Immature natural killer cell (primary cell): ENCODE measurements at regions not wholly inside any gene's neighbourhood (a gene's known extent, or its start where the extent isn't known, plus 50 kb on each side); places are given as distances from the start of the nearest gene placed in this dataset.

Experiments
- DNase-seq, 3 donors: peaks; one replicate each; pipeline ENCODE4 v3.0.0; 2022; ENCODE audit warnings: mixed read lengths in 1 of 3
- H3K27ac Mint-ChIP-seq, 6 donors: one replicate each; pipeline ENCODE4 v1.8.0; 2020; ENCODE audit warnings: mixed read lengths in 6 of 6, mild to moderate bottlenecking in 5 of 6, inconsistent platforms in 4 of 6, moderate library complexity in 3 of 6
- H3K27me3 Mint-ChIP-seq, 3 donors: one replicate each; pipeline ENCODE4 v1.8.0; 2020 to 2021; ENCODE audit warnings: low read depth in 3 of 3, mild to moderate bottlenecking in 3 of 3, mixed read lengths in 3 of 3, moderate library complexity in 3 of 3, inconsistent platforms in 1 of 3
- H3K36me3 Mint-ChIP-seq, 3 donors: one replicate each; pipeline ENCODE4 v1.8.0; 2020; ENCODE audit warnings: mixed read lengths in 3 of 3, inconsistent platforms in 2 of 3, mild to moderate bottlenecking in 2 of 3
- H3K4me1 Mint-ChIP-seq, 2 donors: one replicate each; pipeline ENCODE4 v1.8.0; 2020; ENCODE audit warnings: inconsistent platforms in 2 of 2, mild to moderate bottlenecking in 2 of 2, mixed read lengths in 2 of 2, moderate library complexity in 1 of 2
- H3K4me3 Mint-ChIP-seq, 5 donors: one replicate each; pipeline ENCODE4 v1.8.0; 2020; ENCODE audit warnings: mild to moderate bottlenecking in 5 of 5, mixed read lengths in 5 of 5, inconsistent platforms in 3 of 5, moderate library complexity in 3 of 5
- H3K9me3 Mint-ChIP-seq, 6 donors: one replicate each; pipeline ENCODE4 v1.8.0; 2020; ENCODE audit warnings: mild to moderate bottlenecking in 6 of 6, mixed read lengths in 6 of 6, inconsistent platforms in 4 of 6, moderate library complexity in 3 of 6

GRCh38 chr7:27472043-27472442 lies 190.6 kb downstream of the HIBADH start:
- H3K27me3 Mint-ChIP-seq, result peaks cover 0 to 12% (median 7%) of the 10 kb centered on the region in 3 donors
- no peaks in the 10 kb centered on the region for H3K4me1 Mint-ChIP-seq
- DNase-seq, result no peak
- no peaks in the 10 kb centered on the region for H3K36me3 Mint-ChIP-seq
- no peak overlapping the region for H3K27ac Mint-ChIP-seq
- H3K4me3 Mint-ChIP-seq, result no peak overlapping the region
- H3K9me3 Mint-ChIP-seq, result no peaks in the 10 kb centered on the region
